ENCODE measurements at regions not wholly inside any gene's neighbourhood (a gene's known extent, or its start where the extent isn't known, plus 50 kb on each side); places are given as distances from the start of the nearest gene placed in this dataset.

- no peaks in the 10 kb centered on the region for H3K27me3 ChIP-seq (replicated peaks; ENCODE audit: insufficient read depth, low read depth, low read length, poor library complexity)
- CTCF ChIA-PET, result no interaction called here
- H3K9me3 ChIP-seq (ENCODE audit: low read depth, low read length, poor library complexity, severe bottlenecking), result no peaks in the 10 kb centered on the region
- intact Hi-C loops (cut with micrococcal nuclease; ENCODE audit: unreplicated experiment), result no loop called here
- TF ChIP-seq EZH2 (IDR thresholded peaks at IDR 0.05; ENCODE audit: borderline replicate concordance, low read depth, low read length, poor library complexity, severe bottlenecking) (no peak), CTCF (conservative IDR thresholded peaks at IDR 0.05; ENCODE audit: low read depth, low read length) (no peak)
- H3K27ac ChIP-seq (ENCODE audit: low read depth, low read length, poor library complexity, severe bottlenecking), result no peak overlapping the region
- POLR2A ChIA-PET (ENCODE audit: low non-redundant PET), result no interaction called here
- H3K4me1 ChIP-seq (ENCODE audit: insufficient read depth, low read length, poor library complexity, severe bottlenecking), result no peaks in the 10 kb centered on the region
- no peak for DNase-seq (ENCODE audit: low spot score)
- H3K36me3 ChIP-seq (ENCODE audit: insufficient read depth, low read length, poor library complexity, severe bottlenecking), result no peaks in the 10 kb centered on the region
- H3K4me3 ChIP-seq (ENCODE audit: low read depth, low read length, poor library complexity, severe bottlenecking), result no peak overlapping the region
- no TSS peak for BruUV-seq (replicated peaks)
Measured at GRCh38 chr12:130064999-130065398, 97.3 kb upstream of the FZD10 start.

GRCh38 chr12:130066742-130067141 lies 95.5 kb upstream of the FZD10 start:
- Histone ChIP-seq H3K4me1 (ENCODE audit: insufficient read depth, low read length, poor library complexity, severe bottlenecking) (no peaks in the 10 kb centered on the region), H3K4me3 (ENCODE audit: low read depth, low read length, poor library complexity, severe bottlenecking) (no peak overlapping the region), H3K27ac (ENCODE audit: low read depth, low read length, poor library complexity, severe bottlenecking) (no peak overlapping the region), H3K9me3 (ENCODE audit: low read depth, low read length, poor library complexity, severe bottlenecking) (no peaks in the 10 kb centered on the region), H3K36me3 (ENCODE audit: insufficient read depth, low read length, poor library complexity, severe bottlenecking) (no peaks in the 10 kb centered on the region), H3K27me3 (replicated peaks; ENCODE audit: insufficient read depth, low read depth, low read length, poor library complexity) (no peaks in the 10 kb centered on the region)
- no peak for DNase-seq (ENCODE audit: low spot score)
- POLR2A ChIA-PET (ENCODE audit: low non-redundant PET), result interaction anchor here (0.7 kb wide), 1 partner anchor 32 kb away, joined by 3 read pairs; no protein-coding TSS in a partner anchor
- TF ChIP-seq CTCF (conservative IDR thresholded peaks at IDR 0.05; ENCODE audit: low read depth, low read length), result no peak
- TF ChIP-seq EZH2 (IDR thresholded peaks at IDR 0.05; ENCODE audit: borderline replicate concordance, low read depth, low read length, poor library complexity, severe bottlenecking), result no peak
- no TSS peak for BruUV-seq (replicated peaks)
- intact Hi-C loops (cut with micrococcal nuclease; ENCODE audit: unreplicated experiment), result no loop called here
- CTCF ChIA-PET, result no interaction called here

- CTCF ChIA-PET, result no interaction called here
- H3K4me3 ChIP-seq (ENCODE audit: low read depth, low read length, poor library complexity, severe bottlenecking), result no peak overlapping the region
- no peak overlapping the region for H3K27ac ChIP-seq (ENCODE audit: low read depth, low read length, poor library complexity, severe bottlenecking)
- no peaks in the 10 kb centered on the region for H3K9me3 ChIP-seq (ENCODE audit: low read depth, low read length, poor library complexity, severe bottlenecking)
- no peaks in the 10 kb centered on the region for H3K27me3 ChIP-seq (replicated peaks; ENCODE audit: insufficient read depth, low read depth, low read length, poor library complexity)
- no peak for DNase-seq (ENCODE audit: low spot score)
- intact Hi-C loops (cut with micrococcal nuclease; ENCODE audit: unreplicated experiment), result no loop called here
- no TSS peak for BruUV-seq (replicated peaks)
- POLR2A ChIA-PET (ENCODE audit: low non-redundant PET), result no interaction called here
- TF ChIP-seq CTCF (conservative IDR thresholded peaks at IDR 0.05; ENCODE audit: low read depth, low read length) (no peak), EZH2 (IDR thresholded peaks at IDR 0.05; ENCODE audit: borderline replicate concordance, low read depth, low read length, poor library complexity, severe bottlenecking) (no peak)
- H3K4me1 ChIP-seq (ENCODE audit: insufficient read depth, low read length, poor library complexity, severe bottlenecking), result no peaks in the 10 kb centered on the region
- H3K36me3 ChIP-seq (ENCODE audit: insufficient read depth, low read length, poor library complexity, severe bottlenecking), result no peaks in the 10 kb centered on the region
Measured at GRCh38 chr12:130068741-130069140, 93.5 kb upstream of the FZD10 start.

All from A673 (cell line).